Heart right ventricle (tissue), 16 donors: ENCODE measurements at regions not wholly inside any gene's neighbourhood (a gene's known extent, or its start where the extent isn't known, plus 50 kb on each side); places are given as distances from the start of the nearest gene placed in this dataset.

Experiments used
- ATAC-seq, 8 donors: fragments of 200-7000 bp; cut with Tn5 transposase; one replicate each; pipeline ENCODE4 v1.9.1; 2020; ENCODE audit warnings: mild to moderate bottlenecking in 8 of 8, moderate library complexity in 8 of 8, moderate number of reproducible peaks in 1 of 8
- DNase-seq, 2 donors: peaks; one replicate each; pipeline ENCODE4 v3.0.0-alpha.2; 2020
- H3K27ac ChIP-seq, 10 donors: fragments of 200-600 bp; sonication (generic) in 2 of 10; one replicate each; pipeline versions ENCODE4 v1.5.0 to v1.8.0; 2020 to 2022; ENCODE audit warnings: mild to moderate bottlenecking in 3 of 10
- H3K27me3 ChIP-seq, 7 donors: fragments of 200-600 bp; one replicate each; pipeline ENCODE4 v1.8.0; 2021 to 2022; ENCODE audit warnings: mild to moderate bottlenecking in 2 of 7
- H3K36me3 ChIP-seq, 9 donors: fragments of 200-600 bp; sonication (generic) in 1 of 9; one replicate each; pipeline versions ENCODE4 v1.5.0 to v1.8.0; 2020 to 2022; ENCODE audit warnings: mild to moderate bottlenecking in 2 of 9
- H3K4me1 ChIP-seq, 9 donors: fragments of 200-600 bp; sonication (generic) in 1 of 9; one replicate each; pipeline versions ENCODE4 v1.5.0 to v1.8.0; 2020 to 2022; ENCODE audit warnings: mild to moderate bottlenecking in 4 of 9
- H3K4me3 ChIP-seq, 10 donors: fragments of 200-600 bp; sonication (generic) in 2 of 10; one replicate each; pipeline versions ENCODE4 v1.5.0 to v1.8.0; 2020 to 2022; ENCODE audit warnings: mild to moderate bottlenecking in 7 of 10, moderate library complexity in 2 of 10
- H3K9me3 ChIP-seq, 11 donors: fragments of 200-600 bp in 10 of 11; sonication (generic) in 2 of 11; one replicate each; pipeline versions ENCODE4 v1.5.0 to v1.8.0; 2013 to 2022; ENCODE audit warnings: mild to moderate bottlenecking in 2 of 11, control low read depth in 1 of 11, moderate library complexity in 1 of 11
- CTCF ChIP-seq, 9 donors: fragments of 200-600 bp; sonication (generic) in 2 of 9; IDR thresholded peaks; one replicate each; pipeline versions ENCODE4 v1.5.0 to v1.8.0; 2021 to 2022; ENCODE audit warnings: antibody characterized with exemption in 9 of 9, mild to moderate bottlenecking in 5 of 9, moderate library complexity in 1 of 9
- WGBS, 2 donors: extraction: QIAGEN DNeasy Blood & Tissue Kit; methylation state at CpG; one replicate each; pipeline ENCODE4 v1.1.7; 2013; ENCODE audit warnings: inconsistent platforms in 1 of 2; 5-methylcytosine and 5-hydroxymethylcytosine counted together
- intact Hi-C, 10 donors: fragments of 100-400 bp; cut with DNase I; formaldehyde crosslinking; loops; one replicate each; pipeline versions ENCODE4 v1.11.1 to v1.14.2; 2022
- donor health status: Arrhythmogenic right ventricular cardiomyopathy.
- donor health status: ischemic (EF 13 %, LVEDD 7.1; RV severe dilation, severe dysfunction).
- donor health status: healthy with polysubstance abuse.
- donor health status: DM: no; HTN: yes; CAD: no.
- donor health status: DM: no; HTN: no; CAD: no.
- donor health status: ischemic (EF 25% LVEDD 6.9; RV normal size, moderate dysfunction).
- donor health status: ischemic (EF 25% LVEDD 5.7; RV mildly dilated, moderate dysfunction).
- donor health status: healthy.
- donor health status: DM: yes; HTN: yes; CAD: no.
- donor health status: Ischemic cardiomyopathy.
- donor health status: ischemic (EF 35%, LVEDD 5.7; RV mildly dilated, moderate dysfunction).
- donor health status: nonischemic (EF 11% LVEDD 7.7; RV severe dilation, severe dysfunction).
- donor health status: DM: yes; HTN: yes; CAD: no.
- donor health status: PGD.
- donor health status: ischemic (EF 29% LVEDD 5.4; RV normal size, mild dysfunction).
- donor health status: nonischemic (EF 23%, LVEDD 6.1; RV moderate dilation, normal function).

DNA sequence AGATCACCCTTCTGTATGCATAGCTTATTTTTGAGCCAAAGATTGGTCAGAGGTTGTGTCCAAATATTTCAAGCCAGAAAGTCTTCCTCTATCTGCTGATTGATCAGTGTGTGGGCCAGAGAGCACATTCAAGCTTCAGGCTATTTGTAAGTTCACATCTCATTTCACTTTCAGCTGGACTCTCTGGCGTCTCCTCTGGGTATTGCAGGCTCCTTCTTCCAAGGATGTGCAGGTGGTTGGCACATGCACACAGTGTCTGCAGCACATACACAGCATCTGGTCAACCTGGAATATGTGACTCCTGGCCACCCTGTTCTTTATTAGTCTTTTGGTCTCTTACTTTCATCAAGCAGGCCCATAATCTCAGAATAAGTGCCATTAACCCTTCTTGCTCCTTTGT, 516.1 kb downstream of the ANXA1 start:
- ATAC-seq, result no peak
- H3K36me3 ChIP-seq, result no peaks in the 10 kb centered on the region
- 39 to 67% methylated on average over 1 of the region's 1 CpG for WGBS, 2 donors
- H3K9me3 ChIP-seq, result no peaks in the 10 kb centered on the region
- no peak for DNase-seq
- H3K4me1 ChIP-seq, result no peaks in the 10 kb centered on the region
- no peak overlapping the region for H3K4me3 ChIP-seq
- intact Hi-C loops, result no loop called here
- H3K27me3 ChIP-seq, result no peaks in the 10 kb centered on the region
- no peak for TF ChIP-seq CTCF (IDR thresholded peaks at IDR 0.05)
- no peak overlapping the region for H3K27ac ChIP-seq

- intact Hi-C loops, result no loop called here
- 51 to 52% methylated on average over 6 of the region's 6 CpGs for WGBS, 2 donors
- ATAC-seq, result no peak
- Histone ChIP-seq H3K36me3 (no peaks in the 10 kb centered on the region), H3K9me3 (peaks cover 0 to 15% (median 0%) of the 10 kb centered on the region in 11 donors), H3K27me3 (no peaks in the 10 kb centered on the region), H3K4me3 (no peak overlapping the region), H3K4me1 (no peaks in the 10 kb centered on the region), H3K27ac (no peak overlapping the region)
- TF ChIP-seq CTCF (IDR thresholded peaks at IDR 0.05), result no peak
- no peak for DNase-seq
These were observed 529.2 kb downstream of the ANXA1 start for GRCh38 chr9:73680831-73681230.

DNA sequence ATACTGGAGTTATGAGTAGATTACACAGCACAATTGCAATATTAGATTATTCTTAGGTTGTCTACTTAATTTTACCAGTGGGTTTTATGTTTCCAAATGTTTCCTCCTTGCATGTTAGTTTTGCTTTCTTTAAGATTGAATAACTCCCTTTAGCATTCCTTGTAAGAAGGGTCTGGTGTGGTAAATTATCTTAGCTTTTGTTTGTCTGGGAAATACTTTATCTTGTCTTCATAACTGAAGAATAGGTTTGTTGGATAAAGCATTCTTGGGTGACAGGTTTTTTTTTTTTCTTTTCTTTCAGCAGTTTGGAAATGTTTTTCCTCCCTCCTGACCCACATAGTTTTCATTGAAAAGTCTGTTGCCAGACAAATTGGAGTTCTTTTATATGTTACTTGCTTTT, 531.1 kb downstream of the ANXA1 start:
- no peaks in the 10 kb centered on the region for H3K36me3 ChIP-seq
- H3K27ac ChIP-seq, result no peak overlapping the region
- no peak for DNase-seq
- H3K27me3 ChIP-seq, result no peaks in the 10 kb centered on the region
- ATAC-seq, result no peak
- peaks cover 0 to 15% (median 0%) of the 10 kb centered on the region in 11 donors for H3K9me3 ChIP-seq
- intact Hi-C loops, result no loop called here
- H3K4me1 ChIP-seq, result no peaks in the 10 kb centered on the region
- no peak overlapping the region for H3K4me3 ChIP-seq
- TF ChIP-seq CTCF (IDR thresholded peaks at IDR 0.05), result no peak

GRCh38 chr9:73683862-73684591, 532.4 kb downstream of the ANXA1 start:
- ATAC-seq, result no peak
- intact Hi-C loops, result no loop called here
- peak in 3 of 9 donors; percentile 6 to 35 (median 24) for TF ChIP-seq CTCF (IDR thresholded peaks at IDR 0.05)
- H3K4me1 ChIP-seq, result no peaks in the 10 kb centered on the region
- no peaks in the 10 kb centered on the region for H3K36me3 ChIP-seq
- no peaks in the 10 kb centered on the region for H3K27me3 ChIP-seq
- DNase-seq, result no peak
- H3K27ac ChIP-seq, result no peak overlapping the region
- no peak overlapping the region for H3K4me3 ChIP-seq
- peaks cover 0 to 15% (median 0%) of the 10 kb centered on the region in 11 donors for H3K9me3 ChIP-seq
